ENCODE measurements at regions not wholly inside any gene's neighbourhood (a gene's known extent, or its start where the extent isn't known, plus 50 kb on each side); places are given as distances from the start of the nearest gene placed in this dataset.
"Not testable (repeated sequence)": the region's sequence is repeated elsewhere in the genome, so short reads cannot be mapped to it uniquely, and the experiment has no call there.

DNA sequence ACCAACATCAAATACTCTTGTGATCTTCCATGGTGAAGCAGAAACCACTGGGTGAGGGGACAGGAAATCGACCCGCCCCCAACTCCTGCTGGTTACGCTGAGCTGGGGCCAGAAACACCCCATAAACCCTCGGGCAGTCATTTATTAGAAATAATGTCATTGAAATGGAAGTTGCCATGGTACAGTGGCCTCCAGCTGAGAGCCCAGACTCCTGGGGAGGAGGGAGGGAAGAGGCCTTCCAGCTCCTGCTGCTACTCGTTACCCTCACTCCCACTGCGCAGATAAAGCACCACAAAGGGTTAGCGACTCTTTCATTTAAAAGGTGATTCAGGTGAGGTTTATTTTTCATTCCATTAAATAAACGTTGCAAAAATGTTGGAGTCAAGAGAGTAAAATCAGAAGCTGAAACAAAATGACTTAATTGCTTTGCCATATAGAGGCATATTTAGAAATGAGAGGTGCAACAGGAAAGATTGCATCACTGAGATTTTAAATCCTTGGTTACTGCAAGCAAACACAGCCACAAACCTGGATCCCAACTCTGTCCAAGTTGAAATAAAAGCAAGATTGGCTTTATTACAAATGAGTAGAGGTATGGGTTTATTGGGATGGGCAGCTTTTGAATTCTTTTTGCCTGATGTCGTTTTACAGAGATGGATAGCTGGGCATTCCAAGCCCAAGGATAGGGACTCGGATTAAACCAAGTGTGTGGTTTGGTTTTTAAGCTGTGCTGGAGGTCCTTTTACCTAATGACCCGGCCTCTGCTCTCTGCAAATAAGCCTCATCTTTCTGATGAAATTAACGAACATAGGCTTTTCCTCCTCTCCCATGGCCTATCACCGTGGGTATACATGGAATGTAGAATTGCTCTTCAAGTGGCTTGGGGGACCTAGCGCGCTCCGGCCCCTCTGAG lies 92.0 kb downstream of the LYZL1 start:
- TF ChIP-seq, protein P1, sequence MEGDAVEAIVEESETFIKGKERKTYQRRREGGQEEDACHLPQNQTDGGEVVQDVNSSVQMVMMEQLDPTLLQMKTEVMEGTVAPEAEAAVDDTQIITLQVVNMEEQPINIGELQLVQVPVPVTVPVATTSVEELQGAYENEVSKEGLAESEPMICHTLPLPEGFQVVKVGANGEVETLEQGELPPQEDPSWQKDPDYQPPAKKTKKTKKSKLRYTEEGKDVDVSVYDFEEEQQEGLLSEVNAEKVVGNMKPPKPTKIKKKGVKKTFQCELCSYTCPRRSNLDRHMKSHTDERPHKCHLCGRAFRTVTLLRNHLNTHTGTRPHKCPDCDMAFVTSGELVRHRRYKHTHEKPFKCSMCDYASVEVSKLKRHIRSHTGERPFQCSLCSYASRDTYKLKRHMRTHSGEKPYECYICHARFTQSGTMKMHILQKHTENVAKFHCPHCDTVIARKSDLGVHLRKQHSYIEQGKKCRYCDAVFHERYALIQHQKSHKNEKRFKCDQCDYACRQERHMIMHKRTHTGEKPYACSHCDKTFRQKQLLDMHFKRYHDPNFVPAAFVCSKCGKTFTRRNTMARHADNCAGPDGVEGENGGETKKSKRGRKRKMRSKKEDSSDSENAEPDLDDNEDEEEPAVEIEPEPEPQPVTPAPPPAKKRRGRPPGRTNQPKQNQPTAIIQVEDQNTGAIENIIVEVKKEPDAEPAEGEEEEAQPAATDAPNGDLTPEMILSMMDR (IDR thresholded peaks at IDR 0.05): not testable (repeated sequence)
- not testable (repeated sequence) for TF ChIP-seq EP300, POLR2A (IDR thresholded peaks at IDR 0.05)

Measured in ovary (tissue), 3 donors.